IPS-NIHi11 (cell line): ENCODE measurements at regions not wholly inside any gene's neighbourhood (a gene's known extent, or its start where the extent isn't known, plus 50 kb on each side); places are given as distances from the start of the nearest gene placed in this dataset.

Source experiments
- DNase-seq: peaks from one replicate; pipeline ENCODE4 v3.0.0; 2012; ENCODE audit warnings: mixed read lengths, low spot score

- DNase-seq = no peak
Measured at GRCh38 chr13:112124141-112124540, 57.2 kb downstream of the SOX1 start.

DNA sequence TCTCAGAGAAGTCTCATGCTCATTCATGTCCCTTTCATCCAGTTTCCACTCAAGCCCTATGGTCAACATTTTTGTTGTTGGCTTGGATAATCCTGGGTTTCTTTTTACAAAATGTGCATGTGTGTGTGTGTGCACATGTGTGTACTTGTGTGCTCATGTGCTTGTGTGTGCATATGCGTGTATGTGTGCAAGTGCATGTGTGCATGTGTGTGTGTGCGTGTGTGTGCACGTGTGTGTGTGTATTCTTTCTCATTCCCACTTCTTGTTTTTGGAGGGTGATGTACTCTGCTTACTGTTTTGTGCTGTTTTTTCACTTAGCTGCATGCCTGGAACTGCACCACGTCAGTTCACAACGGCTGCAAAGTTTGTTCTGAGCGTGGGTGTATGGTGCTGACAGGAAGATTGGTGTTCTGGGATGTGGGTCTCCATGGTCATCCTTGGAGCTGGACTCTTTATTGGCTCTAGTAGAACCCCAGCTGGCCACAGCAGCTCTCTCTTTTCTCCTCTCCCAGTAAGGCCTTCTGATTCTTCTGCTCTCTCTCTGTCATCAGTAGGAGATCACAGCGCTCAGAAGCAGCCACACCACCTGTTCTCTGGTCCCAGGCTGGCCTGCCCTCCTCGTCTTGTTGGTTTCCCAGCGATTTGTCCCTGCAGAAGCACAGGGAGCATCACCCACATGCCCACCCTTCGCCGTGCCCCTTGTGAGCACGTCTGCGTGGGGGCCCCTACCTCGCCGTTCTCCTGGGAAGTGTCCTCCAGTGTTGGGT lies 60.8 kb downstream of the SOX1 start:
- DNase-seq = no peak

DNA sequence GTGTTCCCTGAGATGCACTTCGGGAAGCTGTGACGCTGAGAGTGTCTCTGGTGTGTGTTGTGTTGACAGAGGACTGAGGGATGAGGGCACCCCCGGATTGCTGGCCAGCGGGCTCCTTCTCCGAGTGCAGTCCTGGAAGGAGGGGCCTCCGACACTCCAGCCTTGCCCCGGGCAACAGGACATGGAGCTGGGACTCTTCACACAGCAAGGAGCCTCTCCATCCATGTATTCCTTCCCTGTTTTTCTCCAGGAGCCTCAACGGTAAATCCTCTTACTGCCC lies 61.3 kb downstream of the SOX1 start:
- DNase-seq = no peak

DNA sequence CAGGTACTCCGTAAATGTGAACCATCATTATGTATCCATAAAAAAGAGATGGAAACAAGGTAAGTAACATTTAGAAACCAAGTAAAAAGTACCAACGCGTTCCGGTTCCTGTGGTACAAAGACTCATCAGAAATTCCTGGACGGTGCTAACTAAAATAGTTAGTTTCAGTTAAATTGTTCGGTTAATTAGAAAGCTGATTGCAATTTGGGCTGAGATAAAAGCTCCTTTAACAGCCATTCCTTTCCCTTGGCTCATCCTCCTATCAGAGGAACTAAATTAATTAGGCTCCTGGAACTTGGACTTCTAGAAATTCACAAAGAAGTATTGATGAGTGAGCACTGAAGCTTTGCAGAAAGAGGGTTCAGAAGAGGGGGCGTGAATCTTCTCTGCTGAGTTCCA lies 63.5 kb downstream of the SOX1 start:
- no peak for DNase-seq

GRCh38 chr13:112131081-112131712 lies 64.2 kb downstream of the SOX1 start:
- DNase-seq = no peak

DNA sequence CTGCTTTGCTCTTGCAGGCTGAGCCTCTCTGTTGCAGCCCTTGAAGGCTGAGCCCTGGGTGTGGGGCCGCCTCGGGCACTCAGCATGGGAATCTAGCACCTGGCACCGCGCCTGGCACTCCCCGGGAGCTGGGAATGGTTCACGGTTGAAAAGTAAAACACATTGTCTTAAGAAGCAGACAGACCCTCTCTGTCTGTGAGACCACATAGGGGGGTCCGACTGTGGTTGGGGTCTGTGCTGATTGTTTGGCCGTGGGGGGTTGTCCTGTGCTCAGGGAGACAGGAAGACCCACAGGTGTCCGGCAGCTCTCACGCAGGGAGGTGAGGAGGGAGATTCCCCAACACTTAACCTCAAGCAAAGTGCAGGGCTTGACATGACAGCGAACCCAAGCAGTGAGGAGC lies 64.8 kb downstream of the SOX1 start:
- no peak for DNase-seq

DNA sequence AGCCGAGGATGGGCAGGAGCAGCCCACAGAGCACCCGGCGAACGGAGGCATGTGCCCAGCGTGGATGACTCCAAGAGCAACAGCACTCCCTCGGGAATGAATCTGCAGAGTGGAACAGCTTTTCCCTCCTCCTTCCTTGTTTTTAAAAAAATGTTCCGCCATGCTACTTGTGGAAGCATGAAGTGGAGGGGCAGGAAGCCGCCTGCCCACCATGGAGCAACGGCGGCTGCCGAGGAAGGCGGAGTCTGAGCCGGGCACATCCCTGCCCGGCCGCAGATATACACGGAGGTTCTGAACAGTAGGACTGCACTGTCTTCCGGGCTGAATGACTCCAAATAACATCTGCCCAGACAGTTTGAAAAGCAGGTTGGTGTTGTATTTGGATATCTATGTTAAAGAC lies 65.2 kb downstream of the SOX1 start:
- DNase-seq = no peak

DNA sequence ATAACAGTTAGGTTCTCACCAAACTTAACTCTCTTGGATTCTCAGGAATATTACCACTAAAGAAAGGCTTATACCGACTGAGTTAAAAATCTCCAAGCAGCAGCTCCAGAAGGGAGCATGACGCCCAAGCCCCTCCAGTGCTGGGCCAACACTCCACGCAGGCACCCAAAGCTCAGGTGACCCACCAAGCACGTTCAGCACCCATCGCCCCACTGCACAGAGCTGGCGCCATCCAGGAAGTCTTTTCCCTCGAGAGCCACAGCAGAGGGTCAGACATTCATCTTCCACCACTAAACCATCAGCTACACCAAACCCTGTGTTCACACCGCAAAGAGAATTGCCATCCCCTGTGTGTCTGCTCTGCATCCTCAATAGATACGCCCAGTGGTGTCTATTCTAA lies 65.7 kb downstream of the SOX1 start:
- DNase-seq = no peak

DNA sequence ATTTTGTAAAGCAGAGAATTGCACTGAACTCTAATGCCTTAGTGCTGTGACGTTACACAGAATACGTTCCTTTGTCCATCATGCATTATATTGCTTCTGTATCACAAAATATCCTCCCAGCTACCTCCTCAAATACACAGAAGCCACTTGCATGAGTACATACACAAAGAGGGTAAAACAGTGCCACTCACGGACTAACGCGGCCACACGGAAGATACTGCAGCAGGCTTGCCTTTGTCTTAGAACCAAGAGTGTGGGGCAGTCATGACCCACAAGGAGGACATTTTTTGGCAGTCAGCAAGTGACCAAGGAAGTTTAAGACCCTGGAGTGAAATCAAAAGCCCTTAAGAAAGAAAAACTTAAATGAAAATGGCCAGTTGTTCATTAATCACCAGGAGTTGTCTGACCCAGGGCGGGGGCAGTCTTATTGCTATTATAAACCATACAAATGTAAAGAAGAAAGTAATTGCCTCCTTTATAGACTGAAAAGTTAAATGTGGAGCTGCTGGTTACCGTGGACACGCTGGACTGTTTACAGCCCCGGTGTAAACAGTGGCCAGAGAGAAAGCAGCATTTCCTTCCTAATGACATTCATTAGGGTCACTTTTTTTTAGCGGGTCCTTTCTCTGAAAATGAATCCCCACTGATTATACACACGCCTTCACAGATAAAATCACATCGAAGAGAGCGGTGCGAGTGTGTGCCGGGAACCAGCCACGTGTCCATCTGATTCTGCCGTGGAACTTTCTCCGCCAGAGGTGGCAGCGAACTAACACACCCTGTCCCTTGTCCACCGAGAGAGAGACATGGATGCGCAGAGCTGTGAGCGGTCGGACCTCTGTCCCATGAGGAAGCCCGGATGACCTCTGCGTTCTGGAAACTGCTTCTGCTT lies 66.8 kb downstream of the SOX1 start:
- DNase-seq = no peak

DNA sequence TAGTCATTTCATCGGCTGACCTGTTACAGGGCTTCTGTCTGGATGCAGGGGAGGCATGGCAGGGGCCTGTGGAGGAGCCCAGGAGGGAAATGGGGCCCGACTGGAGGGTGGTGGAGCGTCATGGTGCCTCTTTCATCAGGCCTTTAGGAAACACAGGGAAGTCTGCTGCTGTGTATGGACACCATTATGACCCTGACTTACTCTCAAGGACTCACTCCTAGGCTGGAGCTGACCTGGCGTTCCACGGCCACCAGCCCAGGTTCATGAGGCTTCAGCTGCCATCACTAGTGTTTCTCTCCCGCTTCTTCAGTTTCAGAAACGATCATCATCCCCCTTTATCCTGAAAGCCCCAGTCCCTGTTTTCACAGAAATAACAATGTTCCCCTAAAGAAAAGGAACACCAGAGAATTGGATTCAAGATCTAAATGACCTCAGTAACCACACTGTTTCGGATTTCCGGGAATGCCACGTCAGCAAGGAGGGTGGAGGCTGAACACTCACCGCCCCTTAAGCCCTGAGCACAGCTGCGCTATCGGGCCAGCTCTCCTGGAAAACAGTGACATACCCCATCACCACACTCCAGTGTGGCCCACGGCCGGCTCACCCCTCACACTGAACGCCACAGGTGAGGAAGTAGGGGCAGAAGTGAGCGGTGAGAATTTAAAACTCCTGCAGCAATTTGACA lies 67.6 kb downstream of the SOX1 start:
- DNase-seq = no peak

DNA sequence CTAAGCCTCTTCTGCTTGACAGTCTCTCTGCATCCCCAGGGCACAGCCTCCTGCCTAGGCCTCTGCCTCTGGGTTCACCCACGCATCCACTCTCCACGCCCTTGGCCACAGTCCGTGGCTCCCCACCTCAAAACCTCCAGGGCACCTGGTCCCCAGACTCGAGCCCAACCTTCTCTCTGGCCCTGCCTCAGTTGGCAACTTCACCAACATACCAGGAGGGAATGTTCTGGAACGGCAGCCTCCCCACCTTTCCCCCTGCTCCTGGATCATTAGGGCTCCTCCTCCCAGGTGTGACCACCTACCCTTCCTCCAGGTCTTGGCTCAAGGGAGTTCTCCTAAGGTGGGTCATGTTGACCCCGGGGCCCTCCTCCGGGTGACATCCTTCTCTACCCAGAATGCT lies 69.1 kb downstream of the SOX1 start:
- DNase-seq = no peak

DNA sequence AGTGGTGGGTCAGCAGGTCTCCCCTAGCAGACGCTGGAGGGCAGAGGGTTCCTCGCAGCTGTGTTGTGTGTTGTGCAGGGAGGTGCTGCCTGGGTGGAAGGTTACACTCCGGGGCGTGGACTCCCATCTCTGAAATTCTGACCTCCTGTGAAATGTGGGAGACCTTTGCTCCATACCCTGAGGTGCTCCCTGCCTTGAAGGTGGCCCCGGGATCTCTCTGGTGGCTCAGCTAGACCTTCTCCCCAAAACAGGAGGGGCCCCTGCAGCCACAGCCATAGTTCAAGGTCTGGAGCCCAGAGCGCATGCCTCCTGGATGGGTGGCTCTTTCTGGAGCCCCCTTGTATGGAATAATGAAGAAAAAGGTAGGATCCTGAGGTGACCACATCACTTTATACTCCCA lies 70.2 kb downstream of the SOX1 start:
- no peak for DNase-seq

GRCh38 chr13:112140366-112140765 lies 73.4 kb downstream of the SOX1 start:
- DNase-seq = no peak

- DNase-seq = no peak
Measured at GRCh38 chr13:112141643-112142400, 74.9 kb downstream of the SOX1 start.

GRCh38 chr13:112142401-112142930 lies 75.5 kb downstream of the SOX1 start:
- DNase-seq = no peak

GRCh38 chr13:112143046-112143752 lies 76.2 kb downstream of the SOX1 start:
- DNase-seq = no peak

DNA sequence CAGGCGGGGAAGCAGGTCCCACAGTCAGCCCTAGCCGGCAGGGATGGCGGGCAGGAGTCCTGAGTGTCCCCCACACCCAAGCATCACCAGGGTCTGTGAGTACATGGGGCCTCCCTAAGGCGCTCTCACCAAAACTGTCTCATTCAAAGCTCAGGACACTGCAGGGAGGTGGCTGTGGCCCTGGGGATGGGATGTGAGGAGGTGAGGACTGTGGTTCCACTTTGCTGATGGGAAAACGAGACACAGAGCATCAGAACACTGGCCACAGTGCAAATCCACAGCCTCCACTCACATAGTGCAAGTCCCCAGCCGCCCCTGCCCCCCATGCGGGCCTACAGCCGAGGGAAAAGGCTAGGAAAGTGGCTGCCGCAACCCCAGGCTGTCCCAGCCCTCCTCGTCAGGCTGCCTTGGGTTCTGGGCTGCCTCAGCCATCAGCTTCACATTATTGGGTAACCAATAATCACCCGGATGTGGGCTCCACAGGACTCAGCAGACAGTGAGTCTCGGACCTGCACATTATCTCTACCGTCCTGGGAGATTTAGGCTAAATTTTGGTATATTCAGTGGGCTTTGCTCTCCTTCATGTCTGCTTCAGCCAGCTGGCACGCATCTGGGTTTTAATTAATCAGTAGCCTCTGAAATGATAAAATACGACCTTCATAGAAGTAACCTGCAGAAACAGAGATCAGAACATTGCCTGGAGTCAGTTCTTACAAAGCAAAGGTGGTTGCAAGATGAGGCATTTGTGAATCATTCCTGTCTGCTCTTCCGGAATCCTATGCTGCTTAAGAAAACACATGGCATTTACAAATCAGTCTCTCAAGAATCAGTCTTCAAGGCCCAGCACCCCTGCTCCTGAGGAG lies 77.0 kb downstream of the SOX1 start:
- no peak for DNase-seq

DNA sequence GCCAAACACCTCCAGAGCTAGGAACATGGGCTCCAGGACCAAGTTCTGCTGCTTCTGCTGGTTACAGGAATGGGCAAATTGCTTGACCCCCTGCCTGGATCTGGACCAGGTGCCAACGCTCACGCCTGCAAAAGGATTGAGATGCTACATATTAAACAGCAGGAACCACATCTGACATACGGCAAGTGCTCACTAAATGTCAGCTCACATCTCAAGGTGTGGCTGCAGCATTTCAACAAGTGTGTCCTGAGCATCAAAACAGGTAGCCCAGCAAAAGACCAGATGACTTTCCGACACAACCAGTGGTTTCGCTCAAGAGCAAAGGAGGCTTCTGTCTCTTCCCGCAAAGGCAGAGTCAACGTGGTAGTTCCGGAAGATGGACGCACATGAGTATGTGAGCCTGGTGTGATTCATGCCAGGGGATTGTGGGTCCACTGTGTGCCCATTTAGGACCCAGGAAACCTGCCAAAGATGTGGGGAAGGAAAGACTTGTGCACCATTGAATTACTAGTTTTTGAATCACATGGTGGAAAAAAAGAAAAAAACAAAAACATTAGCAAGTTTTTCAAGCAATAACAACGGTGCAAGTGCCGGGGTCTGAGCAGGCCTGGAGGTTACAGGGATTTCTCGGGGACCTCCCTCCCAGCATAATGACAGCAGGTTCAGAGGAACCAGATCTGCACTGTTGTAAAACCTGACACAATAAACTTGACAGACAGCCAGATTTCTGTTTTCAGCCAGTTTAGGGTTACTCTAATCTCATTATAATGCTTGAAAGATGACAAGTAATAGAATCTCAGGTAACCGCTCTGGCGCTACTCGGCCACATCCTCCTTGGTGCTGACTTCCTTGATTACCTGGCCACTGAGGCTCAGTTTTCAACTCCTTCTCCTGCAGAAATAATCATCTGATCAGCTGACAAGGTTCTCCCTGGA lies 77.9 kb downstream of the SOX1 start:
- no peak for DNase-seq
